Iris pigment epithelial cell (primary cell): ENCODE measurements at regions not wholly inside any gene's neighbourhood (a gene's known extent, or its start where the extent isn't known, plus 50 kb on each side); places are given as distances from the start of the nearest gene placed in this dataset.
"Not testable (repeated sequence)": the region's sequence is repeated elsewhere in the genome, so short reads cannot be mapped to it uniquely, and the experiment has no call there.

Experiments
- DNase-seq: peaks from one replicate; pipeline ENCODE4 v3.0.0-alpha.2; 2011; ENCODE audit warnings: low read depth

- DNase-seq: no peak
Measured at GRCh38 chr5:29042152-29042551, 2003.8 kb upstream of the CDH9 start.

GRCh38 chr5:29040404-29040803, 2002.0 kb upstream of the CDH9 start:
- DNase-seq: no peak

DNA sequence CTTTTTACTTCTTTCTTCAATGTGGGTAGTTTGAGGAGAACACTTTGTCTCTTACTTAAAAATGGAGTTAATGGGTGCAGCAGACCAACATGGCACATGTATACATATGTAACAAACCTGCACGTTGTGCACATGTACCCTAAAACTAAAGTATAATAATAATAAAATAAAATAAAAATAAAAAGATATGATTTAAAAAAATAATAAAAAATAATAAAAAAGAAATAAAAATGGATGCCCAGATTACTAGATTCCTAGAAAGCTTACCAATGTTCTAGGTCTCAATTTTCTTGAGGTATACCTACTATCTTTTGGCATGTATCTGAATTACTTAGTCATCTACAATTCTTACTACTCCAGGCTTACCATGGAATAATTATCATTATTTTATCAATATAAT, 2001.6 kb upstream of the CDH9 start:
- DNase-seq: no peak

GRCh38 chr5:29037716-29038115, 1999.3 kb upstream of the CDH9 start:
- no peak for DNase-seq

GRCh38 chr5:29024052-29024451, 1985.7 kb upstream of the CDH9 start:
- no peak for DNase-seq

GRCh38 chr5:29023541-29023940, 1985.2 kb upstream of the CDH9 start:
- DNase-seq: no peak

GRCh38 chr5:29017501-29017900, 1979.1 kb upstream of the CDH9 start:
- no peak for DNase-seq

DNA sequence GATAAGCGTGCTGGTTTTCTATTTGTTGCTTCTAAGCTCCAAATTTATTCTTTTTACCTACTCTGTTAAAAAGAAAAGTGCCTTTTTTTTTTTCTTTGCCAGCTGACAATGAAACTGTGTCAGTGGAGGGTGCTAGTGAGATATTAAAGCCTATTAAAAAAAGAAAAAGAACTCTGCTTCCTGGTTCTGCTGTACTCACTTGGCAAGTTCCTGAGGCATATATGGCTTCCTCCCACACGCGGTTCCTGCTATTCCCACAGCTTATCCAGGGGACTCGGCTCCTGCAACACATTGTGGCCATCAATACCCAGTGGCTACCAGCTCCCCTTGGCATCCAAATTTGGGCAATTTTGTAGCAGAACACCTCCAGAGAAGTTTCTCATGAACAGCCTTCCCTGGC, 1977.7 kb upstream of the CDH9 start:
- no peak for DNase-seq

GRCh38 chr5:29015523-29015922, 1977.1 kb upstream of the CDH9 start:
- no peak for DNase-seq

- DNase-seq: peak; percentile 1
Measured at GRCh38 chr5:29005386-29005785, 1967.0 kb upstream of the CDH9 start.

DNA sequence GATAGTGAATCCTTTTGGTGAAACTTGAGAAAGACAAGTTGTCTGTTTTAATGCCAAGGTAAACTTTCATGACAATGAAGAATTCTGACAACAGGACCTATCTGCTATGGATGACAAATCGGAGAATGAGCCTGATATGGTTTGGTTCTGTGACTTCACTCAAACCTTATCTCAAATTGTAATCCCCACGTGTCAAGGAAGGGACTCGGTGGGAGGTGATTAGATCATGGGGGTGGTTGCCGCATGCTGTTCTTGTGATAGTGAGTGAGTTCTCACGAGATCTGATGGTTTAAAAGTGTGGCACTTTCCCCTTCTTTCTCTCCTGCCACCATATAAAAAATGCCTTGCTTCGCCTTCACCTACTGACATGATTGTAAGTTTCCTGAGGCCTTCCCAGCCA, 1964.1 kb upstream of the CDH9 start:
- no peak for DNase-seq

- no peak for DNase-seq
Measured at GRCh38 chr5:29001666-29002065, 1963.3 kb upstream of the CDH9 start.

DNA sequence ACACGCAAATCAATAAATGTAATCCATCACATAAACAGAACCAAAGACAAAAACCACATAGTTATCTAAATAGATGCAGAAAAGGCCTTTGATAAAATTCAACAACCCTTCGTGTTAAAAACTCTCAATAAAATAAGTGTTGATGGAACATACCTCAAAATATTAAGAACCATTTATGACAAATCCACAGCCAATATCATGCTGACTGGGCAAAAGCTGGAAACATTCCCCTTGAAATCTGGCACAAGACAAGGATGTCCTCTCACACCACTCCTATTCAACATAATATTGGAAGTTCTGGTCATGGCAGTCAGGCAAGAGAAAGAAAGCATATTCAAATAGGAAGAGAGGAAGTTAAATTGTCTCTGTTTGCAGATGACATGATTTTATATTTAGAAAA, 1946.3 kb upstream of the CDH9 start:
- no peak for DNase-seq

GRCh38 chr5:28975508-28975907, 1937.1 kb upstream of the CDH9 start:
- DNase-seq: no peak

DNA sequence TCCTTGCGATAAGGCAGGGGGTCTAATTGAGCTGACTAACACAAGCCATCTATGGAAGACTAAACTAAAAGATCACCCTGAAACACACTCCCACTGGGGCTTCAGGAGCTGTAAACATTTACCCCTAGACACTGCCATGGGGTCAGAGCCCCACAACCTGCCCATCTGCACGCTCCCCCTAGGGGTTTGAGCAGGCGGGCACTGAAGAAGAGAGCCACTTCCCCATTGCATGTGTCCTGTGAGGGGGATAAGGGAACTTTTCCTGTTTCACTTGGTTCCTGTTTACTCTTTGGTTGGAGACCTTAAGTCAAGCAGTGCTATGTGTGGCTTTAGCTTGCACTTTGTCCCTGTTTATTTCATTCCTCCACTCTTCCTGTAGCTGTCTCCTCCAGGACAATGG, 1929.5 kb upstream of the CDH9 start:
- DNase-seq: no peak

DNA sequence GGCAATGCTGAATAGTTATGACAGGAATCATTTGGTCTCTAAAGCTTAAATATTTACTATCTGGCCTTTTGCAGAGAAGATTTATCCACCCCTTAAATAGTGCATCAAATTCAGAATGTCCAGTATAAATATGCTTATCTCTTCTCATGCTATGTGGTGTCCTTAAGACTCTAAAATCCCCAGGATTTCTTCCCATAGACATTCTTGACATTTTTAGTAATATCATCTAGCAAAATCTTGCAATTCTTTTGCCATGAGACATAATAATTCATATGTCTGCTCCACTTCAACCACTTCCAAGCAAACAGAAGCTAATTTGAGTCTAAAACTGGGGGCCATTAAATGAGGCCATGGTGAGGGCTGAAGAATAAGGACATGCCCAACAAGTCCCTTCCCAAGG, 1923.4 kb upstream of the CDH9 start:
- peak; percentile 11 for DNase-seq

DNA sequence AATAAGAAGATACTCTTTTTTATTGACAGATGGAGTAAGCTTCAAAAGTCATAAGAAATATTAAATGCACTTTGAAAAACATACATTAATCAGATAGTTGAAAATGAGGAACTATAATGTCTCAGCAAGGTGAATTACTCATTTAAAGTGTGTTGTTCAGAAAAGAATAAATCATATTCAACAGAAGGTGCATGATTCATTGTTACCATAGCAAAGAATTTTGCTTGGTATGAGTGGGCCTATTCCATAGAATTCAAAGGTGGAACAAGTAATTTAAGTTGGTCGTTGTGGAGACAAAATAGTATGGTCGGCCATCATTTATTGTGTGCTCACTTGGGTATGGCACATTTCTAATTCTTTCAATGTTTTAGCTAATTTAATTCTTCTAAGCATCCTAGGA, 1920.2 kb upstream of the CDH9 start:
- DNase-seq: no peak

DNA sequence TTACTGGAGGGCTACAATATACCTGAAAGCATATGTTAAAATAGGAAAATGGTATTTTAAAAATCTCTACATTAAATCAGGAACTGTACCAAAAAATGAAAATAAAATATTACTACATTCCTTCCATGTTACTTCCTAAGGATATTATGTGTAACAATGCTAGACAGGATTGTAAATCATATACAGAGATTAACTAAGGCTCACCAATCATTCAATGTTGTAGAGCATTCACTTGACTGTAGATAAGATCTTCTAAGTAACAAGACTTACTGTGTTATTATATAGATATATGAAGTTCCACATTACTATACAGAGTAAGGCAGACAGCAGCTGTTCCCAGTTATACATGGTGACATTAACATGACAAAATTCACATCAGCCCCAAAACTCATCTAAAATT, 1919.1 kb upstream of the CDH9 start:
- no peak for DNase-seq

GRCh38 chr5:28954074-28954473, 1915.7 kb upstream of the CDH9 start:
- peak; percentile 3 for DNase-seq

GRCh38 chr5:28947865-28948264, 1909.5 kb upstream of the CDH9 start:
- no peak for DNase-seq

DNA sequence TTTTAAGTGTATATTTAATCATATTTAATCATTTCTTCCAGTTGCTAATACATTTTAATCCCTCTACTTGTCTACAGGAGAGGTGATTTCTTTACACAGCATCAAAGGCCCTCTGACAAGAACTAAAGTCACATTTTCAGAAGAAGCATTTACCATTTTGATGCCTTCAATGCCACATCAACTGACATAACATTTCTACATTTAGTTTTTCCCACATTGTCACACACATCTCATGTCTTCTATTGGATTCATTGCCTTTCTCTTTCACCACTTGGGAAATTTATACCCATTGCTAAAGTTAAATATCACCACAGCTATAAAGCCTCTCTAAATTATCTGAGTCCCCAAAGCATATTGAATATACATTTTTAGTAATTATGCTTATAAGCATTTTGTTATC, 1907.5 kb upstream of the CDH9 start:
- no peak for DNase-seq

DNA sequence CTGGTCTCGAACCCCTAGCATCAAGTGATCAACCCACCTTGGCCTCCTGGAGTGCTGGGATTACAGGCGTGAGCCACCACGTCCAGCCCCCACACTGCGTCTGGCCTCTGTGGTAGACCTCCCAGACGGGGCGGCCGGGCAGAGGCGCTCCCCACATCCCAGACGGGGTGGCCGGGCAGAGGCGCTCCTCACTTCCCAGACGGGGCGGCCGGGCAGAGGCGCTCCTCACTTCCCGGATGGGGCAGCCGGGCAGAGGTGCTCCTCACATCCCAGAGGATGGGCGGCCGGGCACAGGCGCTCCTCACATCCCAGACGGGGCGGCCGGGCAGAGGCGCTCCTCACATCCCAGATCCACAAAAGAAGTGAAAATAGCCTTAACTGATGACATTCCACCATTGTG, 1891.0 kb upstream of the CDH9 start:
- DNase-seq: not testable (repeated sequence)

- DNase-seq: not testable (repeated sequence)
Measured at GRCh38 chr5:28928327-28928790, 1890.0 kb upstream of the CDH9 start.

GRCh38 chr5:28927559-28928326, 1889.4 kb upstream of the CDH9 start:
- no peak for DNase-seq
